Liver (tissue), 3 donors: ENCODE measurements at regions not wholly inside any gene's neighbourhood (a gene's known extent, or its start where the extent isn't known, plus 50 kb on each side); places are given as distances from the start of the nearest gene placed in this dataset.

Experiments used
- CTCF ChIP-seq: fragments of 150-350 bp; IDR thresholded peaks from 2 replicates; pipeline ENCODE4 v1.5.1; 2017; ENCODE audit warnings: improper control_type of control experiment, low read depth, low read length; ENCODE audit not compliant: missing input control
- SP1 ChIP-seq: IDR thresholded peaks from 2 replicates; pipeline ENCODE4 v1.6.1; 2018; ENCODE audit warnings: antibody characterized with exemption, mild to moderate bottlenecking
- TAF1 ChIP-seq: conservative IDR thresholded peaks from 2 replicates; pipeline ENCODE4 v1.6.1; 2016; ENCODE audit warnings: antibody characterized with exemption, mild to moderate bottlenecking
- YY1 ChIP-seq: IDR thresholded peaks from 2 replicates; pipeline ENCODE4 v1.6.1; 2016; ENCODE audit warnings: antibody characterized with exemption, mild to moderate bottlenecking
- TF ChIP-seq, protein P1 (sequence below): IDR thresholded peaks from 2 replicates; pipeline ENCODE4 v1.6.1; 2016; ENCODE audit warnings: antibody characterized with exemption
- TF ChIP-seq, protein P2 (sequence below): IDR thresholded peaks from 2 replicates; pipeline ENCODE4 v1.6.1; 2016; ENCODE audit warnings: antibody characterized with exemption
- donor health status: healthy.
- donor health status: healthy.

GRCh38 chr10:78934994-78935602 is 133.7 kb upstream of the ZMIZ1 start:
- TF ChIP-seq, protein P1, sequence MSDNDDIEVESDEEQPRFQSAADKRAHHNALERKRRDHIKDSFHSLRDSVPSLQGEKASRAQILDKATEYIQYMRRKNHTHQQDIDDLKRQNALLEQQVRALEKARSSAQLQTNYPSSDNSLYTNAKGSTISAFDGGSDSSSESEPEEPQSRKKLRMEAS = no peak
- TF ChIP-seq CTCF (no peak), TAF1 (no peak), YY1 (no peak), SP1 (no peak)
- TF ChIP-seq, protein P2, sequence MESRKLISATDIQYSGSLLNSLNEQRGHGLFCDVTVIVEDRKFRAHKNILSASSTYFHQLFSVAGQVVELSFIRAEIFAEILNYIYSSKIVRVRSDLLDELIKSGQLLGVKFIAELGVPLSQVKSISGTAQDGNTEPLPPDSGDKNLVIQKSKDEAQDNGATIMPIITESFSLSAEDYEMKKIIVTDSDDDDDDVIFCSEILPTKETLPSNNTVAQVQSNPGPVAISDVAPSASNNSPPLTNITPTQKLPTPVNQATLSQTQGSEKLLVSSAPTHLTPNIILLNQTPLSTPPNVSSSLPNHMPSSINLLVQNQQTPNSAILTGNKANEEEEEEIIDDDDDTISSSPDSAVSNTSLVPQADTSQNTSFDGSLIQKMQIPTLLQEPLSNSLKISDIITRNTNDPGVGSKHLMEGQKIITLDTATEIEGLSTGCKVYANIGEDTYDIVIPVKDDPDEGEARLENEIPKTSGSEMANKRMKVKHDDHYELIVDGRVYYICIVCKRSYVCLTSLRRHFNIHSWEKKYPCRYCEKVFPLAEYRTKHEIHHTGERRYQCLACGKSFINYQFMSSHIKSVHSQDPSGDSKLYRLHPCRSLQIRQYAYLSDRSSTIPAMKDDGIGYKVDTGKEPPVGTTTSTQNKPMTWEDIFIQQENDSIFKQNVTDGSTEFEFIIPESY = no peak
